Endothelial cell of umbilical vein (primary cell): ENCODE measurements at regions not wholly inside any gene's neighbourhood (a gene's known extent, or its start where the extent isn't known, plus 50 kb on each side); places are given as distances from the start of the nearest gene placed in this dataset.

Experiments
- BruUV-seq: library from RNA; stranded (reverse); fragments of 400-500 nt; replicated peaks from 2 replicates; lab custom pipeline; 2021; lab: Mats Ljungman, UMichigan
- CTCF ChIA-PET: fragments of 300-600, 350-600 bp; sonication (Branson Sonifier 250); formaldehyde crosslinking; loops from one replicate; lab custom pipeline; 2021; ENCODE audit warnings: antibody characterized with exemption, inconsistent platforms; lab: Charles Lee
- POLR2A ChIA-PET: fragments of 300-600, 350-600 bp; sonication (Branson Sonifier 250); formaldehyde crosslinking; loops from one replicate; lab custom pipeline; 2021; ENCODE audit warnings: antibody characterized with exemption, inconsistent platforms; lab: Charles Lee
- DNase-seq: peaks from one replicate; pipeline ENCODE4 v3.0.0-alpha.2; 2011; ENCODE audit warnings: low read depth, low spot score
- FAIRE-seq: peaks from 2 replicates; lab custom pipeline; 2011; peaks lifted over from hg19 to GRCh38; lab: Jason Lieb, UNC
- H2AFZ ChIP-seq: 2 replicates; pipeline ENCODE4 v1.6.0; 2012; ENCODE audit warnings: low read depth, low read length, control low read depth, inconsistent platforms
- H3K27ac ChIP-seq: 2 replicates; pipeline ENCODE4 v1.5.1; 2011; ENCODE audit warnings: low read depth, mild to moderate bottlenecking, control low read depth, low read length, moderate library complexity; ENCODE audit not compliant: insufficient read depth
- H3K27me3 ChIP-seq, 2 experiments: 2 replicates each; pipeline versions ENCODE4 v1.6.0 to v1.6.1; 2011; ENCODE audit warnings: low read length in 2 of 2, mixed read lengths in 1 of 2; ENCODE audit not compliant: control insufficient read depth in 2 of 2, insufficient read depth in 2 of 2
- H3K36me3 ChIP-seq, 2 experiments: 2 replicates in 1 of 2; 3 replicates in 1 of 2; pipeline ENCODE4 v1.5.1; 2011; ENCODE audit warnings: low read length in 2 of 2, mild to moderate bottlenecking in 1 of 2, moderate library complexity in 1 of 2; ENCODE audit not compliant: control insufficient read depth in 2 of 2, insufficient read depth in 2 of 2; ENCODE audit errors: extremely low read depth in 1 of 2
- H3K4me1 ChIP-seq: 3 replicates; pipeline ENCODE4 v1.5.1; 2011; ENCODE audit warnings: mild to moderate bottlenecking, low read length; ENCODE audit not compliant: control insufficient read depth, insufficient read depth; ENCODE audit errors: extremely low read depth
- H3K4me2 ChIP-seq: 2 replicates; pipeline ENCODE4 v1.6.1; 2011; ENCODE audit warnings: low read length, control low read depth, mixed read lengths; ENCODE audit not compliant: insufficient read depth
- H3K4me3 ChIP-seq, 3 experiments: fragments of 200-600 bp in 1 of 3; sonication (generic), shearing (Covaris generic) in 1 of 3; replicated peaks in 1 of 3; 2 replicates each; pipeline ENCODE4 v1.5.1; 2011 to 2016; ENCODE audit warnings: control low read depth in 3 of 3, low read length in 3 of 3, mild to moderate bottlenecking in 2 of 3, inconsistent platforms in 1 of 3, low read depth in 1 of 3, moderate library complexity in 1 of 3; ENCODE audit not compliant: insufficient read depth in 1 of 3
- H3K79me2 ChIP-seq: 2 replicates; pipeline ENCODE4 v1.6.0; 2012; ENCODE audit warnings: low read length, inconsistent platforms; ENCODE audit not compliant: control insufficient read depth, insufficient read depth
- H3K9ac ChIP-seq: replicated peaks from 2 replicates; pipeline ENCODE3; 2011; ENCODE audit warnings: low read length, control low read depth; ENCODE audit not compliant: insufficient read depth; ENCODE audit errors: extremely low read depth
- H3K9me1 ChIP-seq: replicated peaks from 3 replicates; pipeline ENCODE4 v1.6.0; 2011; ENCODE audit warnings: mild to moderate bottlenecking, low read length; ENCODE audit not compliant: control insufficient read depth, insufficient read depth; ENCODE audit errors: extremely low read depth
- H3K9me3 ChIP-seq: replicated peaks from 2 replicates; pipeline ENCODE4 v1.5.1; 2012; ENCODE audit warnings: low read length, inconsistent platforms; ENCODE audit not compliant: control insufficient read depth, insufficient read depth
- H4K20me1 ChIP-seq: replicated peaks from 2 replicates; pipeline ENCODE3; 2011; ENCODE audit warnings: mild to moderate bottlenecking, low read length; ENCODE audit not compliant: control insufficient read depth, insufficient read depth; ENCODE audit errors: extremely low read depth
- EZH2 ChIP-seq: IDR thresholded peaks from 2 replicates; pipeline ENCODE4 v1.6.1; 2012; ENCODE audit warnings: borderline replicate concordance, low read depth, mild to moderate bottlenecking, moderate library complexity, low read length, inconsistent platforms; ENCODE audit not compliant: severe bottlenecking
- FOS ChIP-seq: IDR thresholded peaks from 2 replicates; pipeline ENCODE4 v1.6.1; 2011; ENCODE audit warnings: mild to moderate bottlenecking, low read length, moderate library complexity, borderline replicate concordance; ENCODE audit not compliant: insufficient read depth
- GATA2 ChIP-seq: IDR thresholded peaks from 2 replicates; pipeline ENCODE4 v1.7.0; 2011; ENCODE audit warnings: low read depth, mild to moderate bottlenecking, moderate library complexity, mixed read lengths, low read length; ENCODE audit not compliant: insufficient read length, insufficient read depth
- JUN ChIP-seq: IDR thresholded peaks from 2 replicates; pipeline ENCODE4 v1.6.1; 2011; ENCODE audit warnings: borderline replicate concordance, low read depth; ENCODE audit not compliant: insufficient read length, insufficient read depth
- MYC ChIP-seq: IDR thresholded peaks from one replicate; pipeline ENCODE4 v1.6.1; 2011; ENCODE audit warnings: mild to moderate bottlenecking, low read depth, low read length
- POLR2A ChIP-seq: IDR thresholded peaks from 2 replicates; pipeline ENCODE4 v1.6.1; 2012; ENCODE audit warnings: low read depth, mild to moderate bottlenecking, control low read depth, low read length
- POLR2AphosphoS5 ChIP-seq: IDR thresholded peaks from 2 replicates; pipeline ENCODE4 v1.6.1; 2012; ENCODE audit warnings: low read depth, mild to moderate bottlenecking, control low read depth, low read length, moderate library complexity; ENCODE audit not compliant: insufficient read depth
- dilution Hi-C: fragments of 300-500 bp; cut with MboI; formaldehyde crosslinking; loops from one replicate; pipeline ENCODE4 v1.15.0; 2019; ENCODE audit warnings: low sequenced_read_pairs; ENCODE audit not compliant: extremely low pct_ligation_motif_present
- intact Hi-C: fragments of 100-400 bp; cut with micrococcal nuclease; formaldehyde crosslinking; loops from one replicate; pipeline ENCODE4 v1.10.0; 2022
- TF ChIP-seq, protein P1 (sequence below): IDR thresholded peaks from 2 replicates; pipeline ENCODE4 v1.6.1; 2011; ENCODE audit not compliant: insufficient read depth, insufficient read length
- TF ChIP-seq, protein P2 (sequence below), 2 donors: IDR thresholded peaks; 1 replicate in 1 of 2; 2 replicates in 1 of 2; pipeline ENCODE4 v1.5.1; 2011; ENCODE audit warnings: low read length in 2 of 2, mild to moderate bottlenecking in 2 of 2, moderate library complexity in 2 of 2, control low read depth in 1 of 2, inconsistent platforms in 1 of 2, low read depth in 1 of 2; ENCODE audit not compliant: insufficient read depth in 1 of 2; ENCODE audit errors: extremely low read depth in 1 of 2

DNA sequence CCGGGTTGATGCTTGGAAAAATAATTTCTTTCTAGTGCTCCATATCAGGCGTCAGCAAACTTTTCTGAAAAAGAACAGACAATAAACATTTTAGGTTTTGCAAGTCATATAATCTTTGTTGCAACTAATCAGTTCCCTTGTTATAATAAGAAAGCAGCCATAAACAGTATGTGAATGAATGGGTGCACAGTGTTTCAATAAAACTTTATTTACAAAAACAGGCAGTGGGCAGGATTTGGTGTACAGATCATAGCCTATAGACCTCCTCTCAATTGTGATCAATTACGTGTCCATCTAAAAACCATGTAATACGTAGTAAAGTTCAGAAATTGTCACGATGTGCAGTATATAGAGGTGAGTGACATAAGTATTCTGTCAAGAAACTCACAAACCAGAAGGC lies 143.4 kb downstream of the AREG start:
- TF ChIP-seq GATA2 (no peak), FOS (no peak), POLR2A (no peak), POLR2AphosphoS5 (no peak), JUN (no peak), EZH2 (no peak), MYC (no peak)
- TF ChIP-seq, protein P1, sequence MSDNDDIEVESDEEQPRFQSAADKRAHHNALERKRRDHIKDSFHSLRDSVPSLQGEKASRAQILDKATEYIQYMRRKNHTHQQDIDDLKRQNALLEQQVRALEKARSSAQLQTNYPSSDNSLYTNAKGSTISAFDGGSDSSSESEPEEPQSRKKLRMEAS = no peak
- TF ChIP-seq, protein P2, sequence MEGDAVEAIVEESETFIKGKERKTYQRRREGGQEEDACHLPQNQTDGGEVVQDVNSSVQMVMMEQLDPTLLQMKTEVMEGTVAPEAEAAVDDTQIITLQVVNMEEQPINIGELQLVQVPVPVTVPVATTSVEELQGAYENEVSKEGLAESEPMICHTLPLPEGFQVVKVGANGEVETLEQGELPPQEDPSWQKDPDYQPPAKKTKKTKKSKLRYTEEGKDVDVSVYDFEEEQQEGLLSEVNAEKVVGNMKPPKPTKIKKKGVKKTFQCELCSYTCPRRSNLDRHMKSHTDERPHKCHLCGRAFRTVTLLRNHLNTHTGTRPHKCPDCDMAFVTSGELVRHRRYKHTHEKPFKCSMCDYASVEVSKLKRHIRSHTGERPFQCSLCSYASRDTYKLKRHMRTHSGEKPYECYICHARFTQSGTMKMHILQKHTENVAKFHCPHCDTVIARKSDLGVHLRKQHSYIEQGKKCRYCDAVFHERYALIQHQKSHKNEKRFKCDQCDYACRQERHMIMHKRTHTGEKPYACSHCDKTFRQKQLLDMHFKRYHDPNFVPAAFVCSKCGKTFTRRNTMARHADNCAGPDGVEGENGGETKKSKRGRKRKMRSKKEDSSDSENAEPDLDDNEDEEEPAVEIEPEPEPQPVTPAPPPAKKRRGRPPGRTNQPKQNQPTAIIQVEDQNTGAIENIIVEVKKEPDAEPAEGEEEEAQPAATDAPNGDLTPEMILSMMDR (IDR thresholded peaks at IDR 0.05; ENCODE audit: extremely low read depth in 1 of 2, insufficient read depth in 1 of 2, low read depth in 1 of 2, low read length in 2 of 2) = no peak
- intact Hi-C loops (no loop called here), dilution Hi-C loops (no loop called here)
- no peaks in the 10 kb centered on the region for H3K79me2 ChIP-seq
- no peak overlapping the region for H3K4me2 ChIP-seq
- ChIA-PET CTCF (interaction anchor here (1.3 kb wide), 1 partner anchor 34 kb away, joined by 3 read pairs; no protein-coding TSS in a partner anchor), POLR2A (no interaction called here)
- H3K27me3 ChIP-seq = no peaks in the 10 kb centered on the region
- H3K9ac ChIP-seq = no peak overlapping the region
- no peak for FAIRE-seq
- no peak overlapping the region for H3K27ac ChIP-seq
- H3K4me1 ChIP-seq = no peaks in the 10 kb centered on the region
- no peak overlapping the region for H3K4me3 ChIP-seq
- H2AFZ ChIP-seq = no peak overlapping the region
- H4K20me1 ChIP-seq = no peaks in the 10 kb centered on the region
- no peak for DNase-seq
- H3K9me1 ChIP-seq = no peaks in the 10 kb centered on the region
- no peaks in the 10 kb centered on the region for H3K36me3 ChIP-seq
- BruUV-seq = no TSS peak
- no peaks in the 10 kb centered on the region for H3K9me3 ChIP-seq
